ENCODE measurements at regions not wholly inside any gene's neighbourhood (a gene's known extent, or its start where the extent isn't known, plus 50 kb on each side); places are given as distances from the start of the nearest gene placed in this dataset.
"Not testable (repeated sequence)": the region's sequence is repeated elsewhere in the genome, so short reads cannot be mapped to it uniquely, and the experiment has no call there.

DNA sequence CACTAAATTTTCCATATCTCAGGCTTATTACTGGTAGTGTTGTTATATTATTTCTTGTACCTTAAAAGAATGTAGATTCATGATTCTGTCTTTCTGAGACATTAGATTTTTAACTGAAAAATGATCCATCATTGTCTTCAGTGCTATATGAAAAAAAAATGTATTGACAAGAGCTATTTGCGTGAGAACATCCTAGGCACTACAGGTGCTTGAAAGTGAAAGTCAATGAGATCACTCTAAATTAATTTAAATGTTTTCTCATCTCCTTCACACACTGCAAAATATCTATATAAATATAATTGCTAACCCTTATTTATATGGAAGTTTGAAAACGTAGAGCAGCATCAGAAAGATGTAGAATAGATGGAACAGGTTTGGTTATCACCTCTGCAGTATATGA lies 684.6 kb downstream of the TRIB2 start:
- Histone ChIP-seq H3K79me2 (ENCODE audit: insufficient read depth, low read length) (no peaks in the 10 kb centered on the region), H3K4me2 (ENCODE audit: insufficient read depth, low read length) (no peak overlapping the region), H3K36me3 (ENCODE audit: insufficient read depth, low read length) (no peaks in the 10 kb centered on the region), H3K9ac (ENCODE audit: low read depth, low read length) (no peak overlapping the region), H4K20me1 (ENCODE audit: insufficient read depth, low read length) (no peaks in the 10 kb centered on the region), H2AFZ (ENCODE audit: low read depth, low read length) (no peak overlapping the region), H3K4me1 (ENCODE audit: insufficient read depth, low read length) (no peaks in the 10 kb centered on the region), H3K4me3 (ENCODE audit: low read depth in 1 of 2, low read length in 2 of 2) (no peak overlapping the region), H3K9me3 (ENCODE audit: insufficient read depth, low read length, severe bottlenecking) (no peaks in the 10 kb centered on the region), H3K27me3 (ENCODE audit: insufficient read depth, low read length, poor library complexity) (no peaks in the 10 kb centered on the region), H3K27ac (ENCODE audit: low read length) (no peak overlapping the region)
- DNase-seq = no peak
- TF ChIP-seq EZH2 (IDR thresholded peaks at IDR 0.05; ENCODE audit: borderline replicate concordance, low read depth, low read length, severe bottlenecking) = no peak
- TF ChIP-seq, protein P1, sequence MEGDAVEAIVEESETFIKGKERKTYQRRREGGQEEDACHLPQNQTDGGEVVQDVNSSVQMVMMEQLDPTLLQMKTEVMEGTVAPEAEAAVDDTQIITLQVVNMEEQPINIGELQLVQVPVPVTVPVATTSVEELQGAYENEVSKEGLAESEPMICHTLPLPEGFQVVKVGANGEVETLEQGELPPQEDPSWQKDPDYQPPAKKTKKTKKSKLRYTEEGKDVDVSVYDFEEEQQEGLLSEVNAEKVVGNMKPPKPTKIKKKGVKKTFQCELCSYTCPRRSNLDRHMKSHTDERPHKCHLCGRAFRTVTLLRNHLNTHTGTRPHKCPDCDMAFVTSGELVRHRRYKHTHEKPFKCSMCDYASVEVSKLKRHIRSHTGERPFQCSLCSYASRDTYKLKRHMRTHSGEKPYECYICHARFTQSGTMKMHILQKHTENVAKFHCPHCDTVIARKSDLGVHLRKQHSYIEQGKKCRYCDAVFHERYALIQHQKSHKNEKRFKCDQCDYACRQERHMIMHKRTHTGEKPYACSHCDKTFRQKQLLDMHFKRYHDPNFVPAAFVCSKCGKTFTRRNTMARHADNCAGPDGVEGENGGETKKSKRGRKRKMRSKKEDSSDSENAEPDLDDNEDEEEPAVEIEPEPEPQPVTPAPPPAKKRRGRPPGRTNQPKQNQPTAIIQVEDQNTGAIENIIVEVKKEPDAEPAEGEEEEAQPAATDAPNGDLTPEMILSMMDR (IDR thresholded peaks at IDR 0.05; ENCODE audit: borderline replicate concordance, extremely low read depth, low read length, poor library complexity, severe bottlenecking) = no peak
- no peak for ATAC-seq (ENCODE audit: insufficient read depth, low read depth)

DNA sequence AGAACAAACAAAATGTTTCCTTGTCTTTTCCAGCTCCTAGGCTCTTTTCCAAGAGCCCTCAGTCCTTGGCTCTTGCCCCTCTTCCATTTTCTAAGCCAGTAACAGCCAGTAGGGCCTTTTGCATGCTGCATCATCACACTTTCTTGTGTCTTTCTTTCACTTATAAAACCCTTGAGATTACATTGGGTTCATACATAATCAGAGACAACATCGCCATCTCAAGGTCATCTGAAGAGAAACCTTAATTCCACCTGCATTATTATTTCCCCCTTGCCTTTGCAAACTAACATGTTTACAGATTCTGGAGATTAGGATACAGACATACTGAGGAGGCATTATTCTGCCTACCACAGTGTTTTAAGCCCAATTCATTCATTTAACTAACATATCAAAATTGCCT lies 697.3 kb downstream of the TRIB2 start:
- no peak overlapping the region for H3K27ac ChIP-seq (ENCODE audit: low read length)
- H3K4me1 ChIP-seq (ENCODE audit: insufficient read depth, low read length) = no peaks in the 10 kb centered on the region
- H4K20me1 ChIP-seq (ENCODE audit: insufficient read depth, low read length) = no peaks in the 10 kb centered on the region
- no peaks in the 10 kb centered on the region for H3K36me3 ChIP-seq (ENCODE audit: insufficient read depth, low read length)
- no peak overlapping the region for H2AFZ ChIP-seq (ENCODE audit: low read depth, low read length)
- no peaks in the 10 kb centered on the region for H3K79me2 ChIP-seq (ENCODE audit: insufficient read depth, low read length)
- TF ChIP-seq EZH2 (IDR thresholded peaks at IDR 0.05; ENCODE audit: borderline replicate concordance, low read depth, low read length, severe bottlenecking) = no peak
- TF ChIP-seq, protein P1 (IDR thresholded peaks at IDR 0.05; ENCODE audit: borderline replicate concordance, extremely low read depth, low read length, poor library complexity, severe bottlenecking) = no peak
- no peaks in the 10 kb centered on the region for H3K27me3 ChIP-seq (ENCODE audit: insufficient read depth, low read length, poor library complexity)
- no peak for ATAC-seq (ENCODE audit: insufficient read depth, low read depth)
- no peak for DNase-seq
- no peak overlapping the region for H3K4me2 ChIP-seq (ENCODE audit: insufficient read depth, low read length)
- H3K9ac ChIP-seq (ENCODE audit: low read depth, low read length) = no peak overlapping the region
- no peaks in the 10 kb centered on the region for H3K9me3 ChIP-seq (ENCODE audit: insufficient read depth, low read length, severe bottlenecking)
- H3K4me3 ChIP-seq (ENCODE audit: low read depth in 1 of 2, low read length in 2 of 2) = no peak overlapping the region

DNA sequence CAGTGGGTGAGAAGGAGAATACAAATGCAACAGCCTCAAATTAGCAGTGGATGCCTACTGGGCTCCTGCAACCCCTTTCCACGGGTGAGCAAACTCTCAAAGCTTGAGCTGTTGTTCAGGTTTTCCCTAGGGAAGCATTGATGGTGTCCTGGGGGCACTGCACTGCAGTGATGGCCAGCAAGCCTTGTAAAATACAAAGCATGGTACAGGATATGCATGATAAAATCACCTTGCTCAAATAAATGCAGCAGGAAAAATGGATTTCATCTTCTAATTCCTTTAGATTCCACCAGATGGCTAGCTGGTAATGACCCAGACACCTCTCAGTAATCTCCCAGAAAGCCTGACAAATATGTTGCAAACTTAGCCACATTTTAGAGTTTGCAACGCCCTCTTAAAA lies 698.2 kb downstream of the TRIB2 start:
- ATAC-seq (ENCODE audit: insufficient read depth, low read depth) (no peak), DNase-seq (no peak)
- H4K20me1 ChIP-seq (ENCODE audit: insufficient read depth, low read length) = no peaks in the 10 kb centered on the region
- H3K9me3 ChIP-seq (ENCODE audit: insufficient read depth, low read length, severe bottlenecking) = no peaks in the 10 kb centered on the region
- H3K4me2 ChIP-seq (ENCODE audit: insufficient read depth, low read length) = no peak overlapping the region
- H3K79me2 ChIP-seq (ENCODE audit: insufficient read depth, low read length) = no peaks in the 10 kb centered on the region
- no peak for TF ChIP-seq EZH2 (IDR thresholded peaks at IDR 0.05; ENCODE audit: borderline replicate concordance, low read depth, low read length, severe bottlenecking)
- TF ChIP-seq, protein P1 (IDR thresholded peaks at IDR 0.05; ENCODE audit: borderline replicate concordance, extremely low read depth, low read length, poor library complexity, severe bottlenecking) = no peak
- no peak overlapping the region for H2AFZ ChIP-seq (ENCODE audit: low read depth, low read length)
- H3K27ac ChIP-seq (ENCODE audit: low read length) = no peak overlapping the region
- no peak overlapping the region for H3K9ac ChIP-seq (ENCODE audit: low read depth, low read length)
- H3K4me3 ChIP-seq (ENCODE audit: low read depth in 1 of 2, low read length in 2 of 2) = no peak overlapping the region
- H3K36me3 ChIP-seq (ENCODE audit: insufficient read depth, low read length) = no peaks in the 10 kb centered on the region
- no peaks in the 10 kb centered on the region for H3K27me3 ChIP-seq (ENCODE audit: insufficient read depth, low read length, poor library complexity)
- no peaks in the 10 kb centered on the region for H3K4me1 ChIP-seq (ENCODE audit: insufficient read depth, low read length)

DNA sequence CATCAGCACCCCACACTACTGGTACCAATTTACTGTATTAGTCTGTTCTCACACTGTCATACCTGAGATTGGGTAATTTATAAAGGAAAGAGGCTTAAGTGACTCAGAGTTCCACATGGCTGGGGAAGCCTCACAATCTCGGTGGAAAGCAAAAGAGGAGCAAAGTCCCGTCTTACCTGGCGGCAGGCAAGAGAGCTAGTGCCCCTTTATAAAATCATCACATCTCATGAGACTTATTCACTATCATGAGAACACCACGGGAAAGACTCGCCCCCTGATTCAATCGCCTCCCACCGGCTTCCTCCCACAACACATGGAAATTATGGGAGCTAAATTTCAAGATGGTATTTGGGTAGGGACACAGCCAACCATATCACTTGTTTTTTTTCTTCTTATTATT lies 717.2 kb downstream of the TRIB2 start:
- no peak overlapping the region for H3K9ac ChIP-seq (ENCODE audit: low read depth, low read length)
- no peak overlapping the region for H3K4me2 ChIP-seq (ENCODE audit: insufficient read depth, low read length)
- no peaks in the 10 kb centered on the region for H3K4me1 ChIP-seq (ENCODE audit: insufficient read depth, low read length)
- H3K9me3 ChIP-seq (ENCODE audit: insufficient read depth, low read length, severe bottlenecking) = no peaks in the 10 kb centered on the region
- H4K20me1 ChIP-seq (ENCODE audit: insufficient read depth, low read length) = no peaks in the 10 kb centered on the region
- no peaks in the 10 kb centered on the region for H3K27me3 ChIP-seq (ENCODE audit: insufficient read depth, low read length, poor library complexity)
- no peaks in the 10 kb centered on the region for H3K36me3 ChIP-seq (ENCODE audit: insufficient read depth, low read length)
- no peak overlapping the region for H2AFZ ChIP-seq (ENCODE audit: low read depth, low read length)
- H3K4me3 ChIP-seq (ENCODE audit: low read depth in 1 of 2, low read length in 2 of 2) = no peak overlapping the region
- no peaks in the 10 kb centered on the region for H3K79me2 ChIP-seq (ENCODE audit: insufficient read depth, low read length)
- no peak overlapping the region for H3K27ac ChIP-seq (ENCODE audit: low read length)
- no peak for DNase-seq
- no peak for ATAC-seq (ENCODE audit: insufficient read depth, low read depth)
- no peak for TF ChIP-seq EZH2 (IDR thresholded peaks at IDR 0.05; ENCODE audit: borderline replicate concordance, low read depth, low read length, severe bottlenecking)
- TF ChIP-seq, protein P1 (IDR thresholded peaks at IDR 0.05; ENCODE audit: borderline replicate concordance, extremely low read depth, low read length, poor library complexity, severe bottlenecking) = no peak

DNA sequence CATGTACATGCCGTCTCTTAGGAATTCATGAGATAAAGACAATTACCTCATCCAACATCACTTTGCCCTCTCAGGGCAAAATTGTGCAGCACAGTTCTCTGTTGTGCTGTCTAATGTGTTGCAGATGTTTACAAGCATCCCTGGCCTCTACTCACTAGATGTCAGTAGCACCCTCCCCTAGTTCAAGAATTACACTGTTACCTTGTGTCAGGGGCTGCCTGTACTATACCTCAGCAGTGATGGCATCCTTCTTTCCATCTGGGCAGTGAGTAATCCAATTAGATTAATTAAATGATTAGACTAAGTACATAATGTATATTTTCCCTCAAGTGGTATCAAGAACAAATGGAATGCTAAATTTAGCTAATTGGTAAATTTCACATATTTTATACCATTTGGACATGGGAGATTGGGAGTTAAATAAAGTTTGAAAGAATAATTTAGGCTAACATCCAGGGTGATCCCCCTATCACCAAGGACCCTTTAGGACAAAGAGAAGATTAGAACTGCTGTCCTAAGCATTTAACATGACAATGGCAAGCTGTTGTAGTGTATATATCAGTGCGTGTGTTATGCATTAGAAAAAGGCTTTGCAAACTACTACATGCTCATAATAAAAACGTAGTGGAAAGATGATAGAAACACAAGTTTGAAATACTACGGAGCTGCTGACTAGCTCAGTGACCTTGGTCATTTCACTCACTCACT lies 727.0 kb downstream of the TRIB2 start:
- H3K27me3 ChIP-seq (ENCODE audit: insufficient read depth, low read length, poor library complexity); H3K9ac ChIP-seq (ENCODE audit: low read depth, low read length); H3K4me2 ChIP-seq (ENCODE audit: insufficient read depth, low read length); H3K27ac ChIP-seq (ENCODE audit: low read length); ATAC-seq (ENCODE audit: insufficient read depth, low read depth); H3K4me1 ChIP-seq (ENCODE audit: insufficient read depth, low read length); H3K79me2 ChIP-seq (ENCODE audit: insufficient read depth, low read length); H2AFZ ChIP-seq (ENCODE audit: low read depth, low read length); H4K20me1 ChIP-seq (ENCODE audit: insufficient read depth, low read length); H3K36me3 ChIP-seq (ENCODE audit: insufficient read depth, low read length); DNase-seq; H3K9me3 ChIP-seq (ENCODE audit: insufficient read depth, low read length, severe bottlenecking); H3K4me3 ChIP-seq (ENCODE audit: low read depth in 1 of 2, low read length in 2 of 2): not testable (repeated sequence)
